Smooth muscle cell (in vitro differentiated cells): ENCODE measurements at regions not wholly inside any gene's neighbourhood (a gene's known extent, or its start where the extent isn't known, plus 50 kb on each side); places are given as distances from the start of the nearest gene placed in this dataset.

Experiments
- DNase-seq: peaks from one replicate; lab custom pipeline; 2025; ENCODE audit not compliant: unreplicated experiment; lab: John Stamatoyannopoulos, UW
- H2AFZ ChIP-seq: fragments of 200-600 bp; sonication (generic); 2 replicates; pipeline ENCODE4 v1.6.0; 2016; ENCODE audit warnings: antibody characterized with exemption, low read depth, mild to moderate bottlenecking
- H3F3A ChIP-seq: fragments of 200-600 bp; sonication (generic); 2 replicates; pipeline ENCODE4 v1.6.0; 2017; ENCODE audit warnings: antibody characterized with exemption, low read depth
- H3K27ac ChIP-seq: fragments of 200-600 bp; sonication (generic); 2 replicates; pipeline ENCODE4 v1.5.1; 2016; ENCODE audit warnings: low read depth, mild to moderate bottlenecking
- H3K27me3 ChIP-seq: fragments of 200-600 bp; sonication (generic); 2 replicates; pipeline ENCODE4 v1.6.1; 2016; ENCODE audit warnings: low read depth, mild to moderate bottlenecking
- H3K36me3 ChIP-seq: fragments of 200-600 bp; sonication (generic); 2 replicates; pipeline ENCODE4 v1.5.1; 2016; ENCODE audit warnings: low read depth
- H3K4me1 ChIP-seq: fragments of 200-600 bp; sonication (generic); 2 replicates; pipeline ENCODE4 v1.5.1; 2016; ENCODE audit warnings: low read depth
- H3K4me2 ChIP-seq: fragments of 200-600 bp; sonication (generic); 2 replicates; pipeline ENCODE4 v1.6.0; 2016; ENCODE audit warnings: mild to moderate bottlenecking
- H3K4me3 ChIP-seq: fragments of 200-600 bp; sonication (generic); 2 replicates; pipeline ENCODE4 v1.5.1; 2016; ENCODE audit warnings: mild to moderate bottlenecking
- H3K79me2 ChIP-seq: fragments of 200-600 bp; sonication (generic); 2 replicates; pipeline ENCODE4 v1.6.0; 2016; ENCODE audit warnings: low read depth, mild to moderate bottlenecking
- H3K9ac ChIP-seq: fragments of 200-600 bp; sonication (generic); 2 replicates; pipeline ENCODE4 v1.6.0; 2016; ENCODE audit warnings: low read depth
- H3K9me3 ChIP-seq: fragments of 200-600 bp; sonication (generic); replicated peaks from 2 replicates; pipeline ENCODE4 v1.5.1; 2016; ENCODE audit warnings: low read depth
- H4K20me1 ChIP-seq: fragments of 200-600 bp; sonication (generic); 2 replicates; pipeline ENCODE4 v1.6.0; 2016; ENCODE audit warnings: low read depth
- CTCF ChIP-seq: fragments of 200-600 bp; sonication (generic); IDR thresholded peaks from 2 replicates; pipeline ENCODE4 v1.5.1; 2017; ENCODE audit warnings: borderline replicate concordance, mild to moderate bottlenecking, antibody characterized with exemption; ENCODE audit not compliant: insufficient read depth, poor library complexity, severe bottlenecking
- WGBS: methylation state at CpG from one replicate; pipeline ENCODE4 v1.1.7; 2016; ENCODE audit warnings: low lambda C conversion rate; 5-methylcytosine and 5-hydroxymethylcytosine counted together

GRCh38 chr12:25637752-25638151 is 84.7 kb upstream of the LMNTD1 start:
- H3K4me1 ChIP-seq, result no peaks in the 10 kb centered on the region
- H3K4me2 ChIP-seq, result no peak overlapping the region
- no peaks in the 10 kb centered on the region for H3K9me3 ChIP-seq
- no peak overlapping the region for H2AFZ ChIP-seq
- H3K79me2 ChIP-seq, result no peaks in the 10 kb centered on the region
- no peaks in the 10 kb centered on the region for H4K20me1 ChIP-seq
- H3K9ac ChIP-seq, result no peak overlapping the region
- no peak overlapping the region for H3K4me3 ChIP-seq
- no peak for TF ChIP-seq CTCF
- no peaks in the 10 kb centered on the region for H3K36me3 ChIP-seq
- H3K27ac ChIP-seq, result no peak overlapping the region
- no peaks in the 10 kb centered on the region for H3F3A ChIP-seq
- H3K27me3 ChIP-seq, result no peaks in the 10 kb centered on the region
- no peak for DNase-seq

- H2AFZ ChIP-seq, result no peak overlapping the region
- no peak overlapping the region for H3K27ac ChIP-seq
- no peak overlapping the region for H3K4me2 ChIP-seq
- no peaks in the 10 kb centered on the region for H3K79me2 ChIP-seq
- DNase-seq, result no peak
- H3K4me3 ChIP-seq, result no peak overlapping the region
- TF ChIP-seq CTCF, result no peak
- no peaks in the 10 kb centered on the region for H3K9me3 ChIP-seq
- WGBS, result 94% methylated on average over 5 of the region's 5 CpGs
- H4K20me1 ChIP-seq, result no peaks in the 10 kb centered on the region
- H3K36me3 ChIP-seq, result no peaks in the 10 kb centered on the region
- H3F3A ChIP-seq, result no peaks in the 10 kb centered on the region
- no peak overlapping the region for H3K9ac ChIP-seq
- no peaks in the 10 kb centered on the region for H3K27me3 ChIP-seq
- no peaks in the 10 kb centered on the region for H3K4me1 ChIP-seq
These were observed 86.3 kb upstream of the LMNTD1 start for GRCh38 chr12:25639406-25639805.

GRCh38 chr12:25644979-25645378 is 91.9 kb upstream of the LMNTD1 start:
- no peak overlapping the region for H3K4me2 ChIP-seq
- H3K27me3 ChIP-seq, result no peaks in the 10 kb centered on the region
- no peaks in the 10 kb centered on the region for H3K79me2 ChIP-seq
- no peak for DNase-seq
- no peaks in the 10 kb centered on the region for H3K36me3 ChIP-seq
- H3K9me3 ChIP-seq, result no peaks in the 10 kb centered on the region
- H3K9ac ChIP-seq, result no peak overlapping the region
- 88% methylated on average over 3 of the region's 3 CpGs for WGBS
- no peaks in the 10 kb centered on the region for H3F3A ChIP-seq
- H3K4me3 ChIP-seq, result no peak overlapping the region
- no peak overlapping the region for H3K27ac ChIP-seq
- no peaks in the 10 kb centered on the region for H4K20me1 ChIP-seq
- no peak overlapping the region for H2AFZ ChIP-seq
- no peak for TF ChIP-seq CTCF
- peaks cover 10% of the 10 kb centered on the region for H3K4me1 ChIP-seq

GRCh38 chr12:25645427-25645826 is 92.3 kb upstream of the LMNTD1 start:
- TF ChIP-seq CTCF, result no peak
- Histone ChIP-seq H2AFZ (no peak overlapping the region), H3K4me1 (peaks cover 10% of the 10 kb centered on the region), H3K27ac (no peak overlapping the region), H3K36me3 (no peaks in the 10 kb centered on the region), H3K4me2 (no peak overlapping the region), H3K4me3 (no peak overlapping the region), H3F3A (no peaks in the 10 kb centered on the region), H3K9ac (no peak overlapping the region), H3K79me2 (no peaks in the 10 kb centered on the region), H3K9me3 (no peaks in the 10 kb centered on the region), H4K20me1 (no peaks in the 10 kb centered on the region), H3K27me3 (no peaks in the 10 kb centered on the region)
- DNase-seq, result no peak
- 78% methylated on average over 4 of the region's 4 CpGs for WGBS
